HG03175 (cell line): ENCODE measurements at regions not wholly inside any gene's neighbourhood (a gene's known extent, or its start where the extent isn't known, plus 50 kb on each side); places are given as distances from the start of the nearest gene placed in this dataset.
"Not testable (repeated sequence)": the region's sequence is repeated elsewhere in the genome, so short reads cannot be mapped to it uniquely, and the experiment has no call there.

Source experiments
- ATAC-seq: cut with Tn5 transposase; IDR thresholded peaks from one replicate; pipeline ENCODE4 v1.9.1; 2021; ENCODE audit warnings: mild to moderate bottlenecking, moderate library complexity; ENCODE audit not compliant: unreplicated experiment

DNA sequence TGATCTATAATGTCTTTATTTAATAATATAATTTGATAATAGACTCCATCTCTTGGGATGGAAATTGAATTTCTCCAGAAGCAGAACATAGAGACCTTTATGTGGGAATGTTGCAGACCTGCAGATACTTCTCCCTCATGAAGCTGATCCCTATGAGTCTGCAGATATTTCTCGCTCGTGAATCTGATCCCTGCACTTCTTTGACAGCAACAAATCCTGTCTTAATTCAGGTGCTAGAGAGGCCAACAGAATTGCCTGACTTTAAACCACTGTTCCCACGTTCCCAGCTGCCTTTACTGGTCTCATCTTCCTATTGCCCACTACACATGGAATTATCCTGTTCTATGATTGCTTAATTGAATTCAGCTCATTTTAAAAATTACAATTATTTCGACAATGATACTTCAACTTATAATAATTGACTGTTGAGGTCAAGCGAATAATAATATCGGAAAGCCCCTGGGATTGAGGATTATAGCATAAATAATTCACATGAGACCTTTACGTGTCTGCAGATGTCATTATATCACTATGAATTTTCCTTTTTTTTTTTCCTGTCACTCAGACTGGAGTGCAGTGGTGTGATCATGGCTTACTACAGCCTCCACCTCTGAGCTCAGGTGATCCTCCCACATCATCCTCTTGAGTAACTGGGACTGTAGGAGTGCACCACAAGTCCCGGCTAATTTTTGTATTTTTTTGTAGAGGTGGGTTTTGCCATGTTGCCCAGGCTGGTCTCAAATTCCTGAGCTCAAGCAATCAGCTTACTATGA lies 486.4 kb upstream of the ADARB2 start:
- no peak for ATAC-seq

DNA sequence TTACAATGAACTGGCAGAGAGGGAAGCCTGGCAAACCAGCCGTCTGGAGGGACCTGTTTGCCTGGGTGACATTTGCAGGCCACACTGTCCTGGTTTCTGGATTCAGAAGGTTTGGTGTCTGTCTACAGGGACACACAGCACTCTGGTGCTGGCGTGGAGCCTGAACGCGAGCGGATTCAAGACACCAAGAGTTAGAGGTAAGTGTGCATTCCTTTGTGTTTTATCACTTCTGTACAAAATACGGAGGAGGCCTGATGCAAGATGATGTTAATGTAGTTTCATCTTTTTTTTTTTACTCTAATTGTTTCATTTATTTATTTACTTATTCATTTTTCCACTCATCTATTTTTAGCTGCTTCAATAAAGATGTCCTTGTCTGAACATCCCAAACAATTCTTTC lies 485.3 kb upstream of the ADARB2 start:
- no peak for ATAC-seq

DNA sequence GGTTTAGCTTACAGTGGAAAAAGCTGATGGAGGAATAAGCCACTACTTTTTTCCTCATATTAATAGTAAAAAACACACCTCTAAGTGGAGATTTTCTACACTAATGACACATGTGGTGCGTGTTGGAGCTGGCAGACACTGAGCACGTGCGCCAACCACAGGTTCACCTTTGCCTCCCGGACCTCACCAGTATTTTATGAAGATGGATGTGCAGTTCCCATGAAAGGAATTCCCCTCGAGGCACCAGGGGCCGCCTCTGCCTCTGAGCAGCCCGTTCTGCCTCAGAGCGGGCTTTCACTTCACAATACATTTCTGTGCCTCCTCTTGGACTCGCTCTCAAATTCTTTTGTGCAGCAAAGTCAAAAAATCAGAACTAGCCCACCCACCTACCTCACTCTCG lies 477.5 kb upstream of the ADARB2 start:
- no peak for ATAC-seq

DNA sequence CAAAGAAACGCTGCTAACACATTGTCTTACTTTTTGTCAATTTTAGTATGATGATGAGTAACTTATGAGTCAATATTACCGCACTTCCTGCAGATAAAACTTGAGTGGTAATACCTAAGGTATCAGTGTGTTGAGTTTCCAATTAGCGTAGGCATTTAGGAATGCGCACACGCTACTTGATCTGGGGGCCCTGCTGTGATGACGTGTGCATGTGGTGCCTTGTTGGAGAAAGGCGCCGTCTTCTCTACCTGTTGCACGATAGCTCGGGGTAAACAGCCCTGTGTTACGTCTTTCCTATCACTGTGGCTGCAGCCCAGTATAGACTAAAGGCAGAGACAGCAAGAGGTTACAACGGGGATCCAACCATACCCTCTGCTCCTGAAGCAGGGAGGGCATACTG lies 476.8 kb upstream of the ADARB2 start:
- ATAC-seq, result no peak

DNA sequence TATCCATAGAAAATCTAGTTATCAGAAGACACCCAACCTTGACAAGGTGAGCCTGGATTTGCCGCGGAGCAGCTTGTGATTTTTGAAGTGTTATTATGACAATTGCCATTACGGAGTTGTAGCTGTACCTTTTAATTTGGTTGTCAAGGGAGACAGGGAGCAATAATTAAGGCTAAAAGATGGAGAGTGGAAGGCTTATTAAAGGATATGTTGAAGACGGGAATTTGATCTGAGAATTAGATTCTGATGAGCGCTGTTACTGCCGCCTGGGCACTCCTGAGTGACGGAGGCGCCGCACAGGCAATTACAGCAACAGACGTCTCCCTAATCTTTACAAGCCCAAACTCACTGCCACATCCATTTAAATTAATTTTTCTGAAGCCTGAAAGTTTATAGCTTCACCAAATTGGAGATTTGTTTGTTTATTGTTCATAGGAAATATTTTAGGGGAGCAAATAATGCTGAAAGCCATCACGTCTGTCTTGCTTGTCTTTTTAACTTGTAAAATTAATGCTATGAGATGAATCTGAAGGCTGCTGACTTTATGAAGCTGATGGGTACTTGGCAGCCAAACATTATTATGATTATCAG lies 475.0 kb upstream of the ADARB2 start:
- no peak for ATAC-seq

DNA sequence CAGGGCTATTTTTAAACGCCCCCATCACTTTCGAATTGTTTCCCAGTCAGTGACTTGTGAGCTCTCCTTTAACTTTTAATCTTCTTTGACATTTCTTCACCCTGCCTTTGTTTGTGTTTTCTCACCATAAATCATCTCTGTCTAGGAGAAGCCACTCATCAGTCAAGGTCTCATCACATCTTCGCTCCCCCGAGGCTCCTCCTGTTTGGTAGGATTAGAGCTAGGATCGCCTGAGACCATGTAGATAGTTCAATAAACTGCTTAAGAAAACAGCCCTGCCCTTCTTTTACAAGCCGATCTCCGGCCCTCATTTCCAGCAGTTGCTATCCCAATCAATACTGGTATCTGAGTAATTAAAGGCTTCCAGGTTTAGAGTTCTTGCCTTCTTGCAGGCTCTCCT lies 472.8 kb upstream of the ADARB2 start:
- ATAC-seq, result no peak

DNA sequence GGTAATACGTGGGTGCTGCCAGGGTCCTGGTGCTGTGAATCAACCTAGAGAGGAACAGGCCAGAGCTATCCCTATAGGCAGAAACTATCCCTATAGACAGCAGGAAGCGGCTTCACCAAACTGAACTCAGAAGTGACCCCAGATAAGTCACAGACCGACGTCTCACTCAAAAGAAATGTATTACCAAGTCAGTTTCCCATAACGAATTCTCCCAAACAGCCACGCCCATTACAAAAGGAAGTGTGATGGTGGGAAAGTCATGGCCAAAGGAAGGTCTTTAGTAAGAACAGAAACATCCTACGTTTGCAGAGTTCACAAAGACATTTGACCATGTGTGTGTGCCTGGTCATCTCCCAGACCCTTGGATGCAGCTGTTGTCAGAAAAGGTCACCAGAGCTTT lies 470.8 kb upstream of the ADARB2 start:
- ATAC-seq, result no peak

DNA sequence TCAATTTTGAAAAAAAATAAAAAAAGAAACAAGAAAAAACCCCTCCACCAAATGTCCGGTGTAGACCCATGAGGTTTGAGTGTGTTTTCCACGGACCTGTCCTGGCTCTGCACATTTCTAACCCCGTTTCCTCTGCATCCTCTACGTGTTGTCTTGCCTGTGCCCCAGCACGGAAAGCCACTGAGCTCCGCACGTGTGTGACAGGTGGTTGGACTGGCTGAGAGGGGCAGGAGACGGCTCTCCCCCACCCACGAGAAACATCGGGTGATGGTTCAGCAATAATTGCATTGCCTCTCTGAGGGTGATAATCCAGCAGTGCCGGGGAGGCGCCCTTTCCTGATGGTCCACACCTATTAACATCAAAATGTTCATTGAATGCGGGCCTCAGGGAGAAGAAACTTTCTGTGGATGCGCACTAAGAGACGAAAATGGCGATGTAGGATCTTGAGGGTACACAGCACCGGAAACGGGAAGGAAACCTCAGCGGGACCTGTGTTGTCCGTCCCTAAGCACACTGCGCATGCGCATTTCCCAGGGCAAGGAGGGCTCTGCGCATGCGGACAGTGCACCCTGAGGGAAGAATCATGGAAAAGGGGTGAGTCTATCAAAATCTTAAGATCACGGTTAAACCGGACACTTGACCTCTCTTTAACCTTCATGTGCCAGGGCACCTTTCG lies 470.1 kb upstream of the ADARB2 start:
- ATAC-seq, result no peak

DNA sequence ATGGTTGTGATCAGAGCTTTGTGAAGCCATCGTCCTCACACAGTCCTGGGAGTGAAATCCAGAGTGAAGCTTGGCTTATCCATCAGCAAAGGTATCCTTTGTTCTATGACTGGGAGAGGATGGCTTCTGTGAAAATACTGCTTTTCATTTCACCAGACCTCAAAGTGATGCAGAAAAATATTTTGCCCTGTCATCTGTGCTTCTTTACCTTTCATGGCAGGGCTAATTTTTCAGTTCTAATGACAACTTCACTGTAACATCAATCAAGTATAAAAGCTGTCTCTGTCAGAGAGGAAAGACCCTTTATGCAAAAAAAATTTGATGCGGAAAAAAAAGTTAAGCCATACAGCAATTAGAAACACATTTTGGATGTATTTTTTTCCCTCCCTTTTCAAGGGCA lies 468.1 kb upstream of the ADARB2 start:
- ATAC-seq, result no peak

DNA sequence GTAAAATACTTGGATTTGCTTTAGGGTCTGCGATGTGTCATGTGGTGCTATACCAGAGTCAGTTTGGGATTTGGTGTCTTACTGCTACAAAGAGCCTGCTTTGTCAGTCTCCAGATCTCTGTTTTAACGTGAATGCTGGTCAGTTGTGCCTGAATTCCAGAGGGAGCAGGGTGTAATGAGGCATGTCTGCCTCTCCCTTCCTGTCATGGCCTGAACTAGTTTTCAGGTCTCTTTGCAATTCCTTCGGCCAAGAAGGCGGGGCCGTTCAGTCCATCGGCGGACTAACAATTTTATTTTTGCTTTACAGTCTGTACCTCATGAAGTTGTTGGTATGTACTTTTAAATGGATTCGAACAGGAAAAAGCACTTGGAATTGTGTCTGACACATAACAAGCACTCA lies 465.1 kb upstream of the ADARB2 start:
- ATAC-seq, result no peak

DNA sequence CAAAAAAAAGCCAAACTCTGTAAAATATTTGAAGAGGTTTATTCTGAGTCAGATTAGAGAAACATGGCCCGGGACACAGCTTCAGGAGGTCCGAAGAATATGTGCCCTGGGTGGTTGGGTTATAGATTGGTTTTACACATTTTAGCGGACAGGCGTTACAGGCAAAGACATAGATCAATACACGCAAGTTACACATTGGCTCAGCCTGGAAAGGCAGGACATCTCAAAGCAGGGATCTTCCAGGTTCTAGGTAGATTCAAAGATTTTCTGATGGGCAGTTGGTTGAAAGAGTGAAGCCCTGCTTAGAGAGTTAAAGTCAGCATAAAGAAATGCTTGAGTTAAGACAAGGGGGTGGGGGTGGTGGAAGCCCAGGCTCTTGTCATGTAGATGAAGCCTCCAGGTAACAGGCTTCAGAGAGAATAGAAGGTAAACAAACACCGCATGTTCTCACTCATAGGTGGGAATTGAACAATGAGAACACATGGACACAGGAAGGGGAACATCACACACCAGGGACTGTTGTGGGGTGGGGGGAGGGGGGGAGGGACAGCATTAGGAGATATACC lies 464.3 kb upstream of the ADARB2 start:
- ATAC-seq, result no peak

DNA sequence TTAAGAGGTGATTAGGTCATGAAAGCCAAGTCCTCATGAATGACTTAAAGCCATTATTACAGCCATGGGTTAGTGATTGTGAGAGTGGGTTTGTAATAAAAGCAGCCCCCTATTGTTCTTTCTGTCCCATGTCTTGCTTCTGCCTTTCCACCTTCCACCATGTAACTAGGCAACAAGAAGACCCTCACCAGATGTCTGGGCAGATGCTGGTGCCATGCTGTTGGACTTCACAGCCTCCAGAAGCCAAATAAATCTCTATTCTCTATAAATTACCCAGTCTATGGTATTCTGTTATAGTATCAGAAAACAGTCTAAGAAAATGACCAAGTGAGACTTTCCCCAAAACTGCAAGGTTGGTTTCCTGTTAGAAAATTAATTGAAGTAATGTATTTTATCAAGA lies 460.3 kb upstream of the ADARB2 start:
- no peak for ATAC-seq

DNA sequence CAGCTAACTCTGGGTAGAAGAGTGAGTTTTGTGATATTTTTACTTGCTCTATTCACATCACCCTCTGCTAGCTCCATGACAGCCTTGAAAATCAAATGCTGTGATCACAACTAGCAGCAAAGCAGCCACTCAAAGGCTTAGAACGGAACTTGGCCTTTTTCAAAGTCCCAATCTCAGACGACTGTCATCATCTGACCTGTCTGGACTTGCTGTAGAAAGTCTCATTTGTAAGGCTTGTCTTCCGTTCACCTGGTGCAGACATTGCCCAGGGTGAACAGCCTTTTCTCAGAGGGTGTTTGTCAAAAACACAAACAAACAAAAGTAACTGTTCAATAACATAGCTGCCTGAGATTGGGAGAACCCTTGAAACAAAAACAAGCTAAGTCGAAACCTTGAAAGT lies 458.9 kb upstream of the ADARB2 start:
- no peak for ATAC-seq

DNA sequence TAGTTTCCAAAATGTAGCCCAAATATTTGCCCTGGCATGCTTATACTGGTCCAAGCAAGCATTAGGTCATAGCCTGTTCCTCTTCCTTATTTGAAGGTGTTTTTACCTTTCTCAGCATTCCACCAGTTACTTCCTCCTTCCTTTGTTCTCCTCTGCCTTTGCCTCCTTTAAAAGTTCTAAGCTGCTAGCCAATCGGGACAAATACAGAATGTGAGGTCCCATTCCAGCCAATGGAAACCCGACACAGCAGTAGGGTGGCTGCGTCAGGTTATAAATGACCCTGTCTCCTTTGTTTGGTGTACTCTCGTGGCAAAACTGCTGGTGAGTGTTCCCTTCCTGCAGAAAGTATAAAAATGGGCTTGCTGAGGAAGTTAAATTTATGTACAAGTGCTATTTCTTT lies 452.0 kb upstream of the ADARB2 start:
- not testable (repeated sequence) for ATAC-seq

DNA sequence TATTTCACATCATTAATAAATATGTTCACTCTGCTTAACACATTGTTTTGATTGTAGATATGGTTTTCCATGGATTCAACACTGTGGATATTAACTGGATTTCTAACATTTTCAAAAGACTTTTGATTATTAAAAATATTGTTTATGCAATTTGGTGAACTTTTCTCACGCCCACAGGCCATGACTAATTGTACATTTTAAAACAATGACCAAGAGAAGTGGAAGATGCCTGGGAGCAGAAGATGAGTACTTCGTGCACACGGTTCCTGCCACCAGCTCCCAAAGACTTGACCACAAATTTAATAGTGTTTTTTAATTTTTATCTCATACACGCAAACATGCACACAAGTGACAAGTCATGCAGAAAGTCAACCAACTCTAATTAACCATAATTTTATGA lies 451.0 kb upstream of the ADARB2 start:
- ATAC-seq, result no peak

DNA sequence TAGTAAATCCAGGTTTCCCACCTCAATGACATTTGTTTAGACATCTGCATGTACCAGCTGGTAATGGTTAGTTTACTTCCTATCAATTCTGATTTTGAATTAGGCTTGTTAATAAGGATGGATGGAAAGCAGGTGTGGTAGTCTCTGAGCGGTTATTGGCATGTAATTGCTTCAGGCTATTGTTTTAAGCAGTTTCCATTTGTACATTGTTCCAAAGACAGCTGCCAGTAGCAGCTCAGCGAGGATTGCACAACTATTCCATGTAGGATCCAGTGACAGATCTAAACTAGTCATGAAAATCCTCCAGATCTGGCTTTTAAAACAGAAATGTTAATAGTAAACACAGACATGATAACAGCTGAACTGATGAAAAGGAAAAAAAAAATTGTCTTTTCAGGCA lies 436.0 kb upstream of the ADARB2 start:
- ATAC-seq, result no peak

DNA sequence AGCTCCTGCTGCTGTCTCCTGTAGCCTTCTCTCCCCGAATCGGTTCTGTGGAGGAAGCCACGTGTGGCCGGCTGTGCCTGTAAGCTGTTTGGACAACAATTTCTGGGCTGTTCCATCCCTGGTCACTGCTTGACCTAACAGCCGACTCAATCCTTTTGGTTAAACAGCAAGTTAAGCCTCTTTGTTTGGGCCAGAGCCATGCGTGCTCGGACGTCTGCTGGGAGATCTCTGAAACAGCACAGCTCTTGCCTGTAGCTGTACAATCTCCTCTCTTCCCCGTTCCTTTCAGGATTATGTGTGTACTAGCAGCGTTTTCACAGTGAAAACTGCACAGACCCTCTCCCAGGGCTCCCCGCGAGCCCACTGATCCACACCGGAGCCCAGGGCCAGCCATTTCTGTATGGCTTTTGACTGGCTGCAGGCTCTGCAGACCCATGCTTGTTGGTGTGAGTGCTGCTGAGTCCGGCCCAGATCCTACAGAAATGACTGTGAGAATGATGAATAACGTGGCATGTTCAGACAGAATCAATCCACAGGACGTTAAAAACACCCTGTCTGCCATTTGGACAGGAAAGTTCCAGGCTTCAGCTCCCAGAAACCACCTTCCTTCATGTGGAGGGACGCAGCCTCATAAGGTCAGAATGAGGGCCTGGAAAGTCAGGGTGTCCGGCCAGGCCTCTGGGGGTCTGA lies 428.6 kb upstream of the ADARB2 start:
- ATAC-seq, result no peak

DNA sequence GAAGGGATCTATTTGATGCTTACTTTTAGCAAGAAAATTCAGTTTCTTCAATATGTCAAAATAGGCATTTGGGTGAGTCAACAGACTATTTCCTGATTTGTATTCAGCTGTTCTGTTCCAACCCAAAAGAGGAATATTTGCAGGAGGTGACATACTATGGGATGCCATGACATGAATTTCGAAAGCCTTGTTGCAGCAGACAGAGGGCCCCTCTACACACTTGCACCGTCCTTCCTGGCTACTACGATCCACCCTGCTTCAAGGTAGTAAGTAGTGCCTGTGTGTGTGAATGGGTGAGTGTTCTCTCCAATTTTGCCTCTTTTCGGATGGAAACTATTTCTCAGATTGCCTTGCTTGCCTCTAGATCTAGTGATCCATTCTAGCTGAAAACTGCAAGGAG lies 413.0 kb upstream of the ADARB2 start:
- ATAC-seq, result no peak

DNA sequence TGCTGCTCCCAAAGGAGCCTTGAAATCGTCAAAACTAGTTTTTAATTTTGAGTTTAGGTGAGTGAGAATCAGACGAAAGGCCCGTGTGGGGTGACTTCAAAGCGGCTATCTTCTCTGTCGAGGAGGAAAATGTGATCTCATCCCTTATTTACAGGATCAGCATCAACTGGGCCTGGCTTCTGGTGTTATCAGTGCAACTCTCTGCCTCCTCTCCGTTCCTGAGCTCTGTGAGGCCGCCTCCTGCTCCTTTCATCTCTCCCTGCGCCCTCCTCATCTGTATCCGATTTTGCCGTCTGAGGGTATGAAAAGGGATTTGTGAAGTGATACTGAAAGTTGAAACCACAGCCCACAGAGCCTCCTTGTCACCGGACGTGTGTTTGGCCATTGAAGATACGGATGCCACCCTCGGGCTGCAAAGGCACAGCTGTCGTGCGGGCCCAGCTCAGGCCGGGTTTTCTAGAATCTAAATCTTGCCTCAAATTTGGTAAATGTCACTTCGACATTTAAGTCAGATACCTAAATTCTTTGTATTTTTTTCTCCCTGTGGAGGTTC lies 408.7 kb upstream of the ADARB2 start:
- ATAC-seq, result no peak

DNA sequence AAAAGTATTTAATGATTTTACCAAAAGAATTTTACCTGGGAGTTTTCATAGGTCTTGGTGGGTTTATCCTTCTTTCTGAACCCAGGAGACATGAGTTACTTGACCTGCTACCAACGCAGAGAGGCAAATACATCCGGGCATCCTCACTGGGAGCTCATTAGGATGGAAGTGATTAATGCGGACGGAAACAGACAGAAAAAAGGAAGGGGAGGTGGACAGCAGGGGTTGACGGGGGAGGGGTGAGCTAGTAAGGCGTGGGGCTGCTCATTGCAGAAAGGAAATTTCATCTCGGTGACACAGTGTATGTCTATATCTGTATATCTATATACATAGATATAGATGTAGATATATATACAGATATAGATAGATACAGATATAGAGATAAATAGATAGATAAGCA lies 408.2 kb upstream of the ADARB2 start:
- no peak for ATAC-seq

DNA sequence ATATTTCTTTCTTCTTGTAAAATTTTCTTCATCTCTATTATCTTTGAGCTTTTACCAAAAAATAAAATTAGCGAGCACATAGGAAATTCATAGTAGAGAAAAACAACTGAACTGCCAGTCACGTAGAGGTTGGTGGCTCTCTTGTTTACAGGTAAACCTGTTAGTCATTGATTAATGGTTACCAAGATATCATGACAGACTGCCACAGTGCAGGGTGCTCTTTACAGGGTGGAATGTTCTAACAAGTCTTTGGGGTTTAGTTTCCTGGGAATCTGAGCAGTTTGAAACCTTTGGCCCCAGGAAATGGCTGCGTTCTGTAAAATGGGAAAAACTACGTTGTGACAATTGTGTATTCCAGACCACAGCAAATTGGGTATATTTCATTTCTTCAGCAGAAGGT lies 407.3 kb upstream of the ADARB2 start:
- no peak for ATAC-seq
